PFSK-1 (cell line): ENCODE measurements at regions not wholly inside any gene's neighbourhood (a gene's known extent, or its start where the extent isn't known, plus 50 kb on each side); places are given as distances from the start of the nearest gene placed in this dataset.

Experiments used
- POLR2AphosphoS5 ChIP-seq: IDR thresholded peaks from 2 replicates; pipeline ENCODE4 v1.6.1; 2012; ENCODE audit warnings: low read depth, mild to moderate bottlenecking, control low read depth, low read length, moderate library complexity
- SIN3A ChIP-seq: IDR thresholded peaks from 2 replicates; pipeline ENCODE4 v1.6.1; 2012; ENCODE audit warnings: mild to moderate bottlenecking, low read length, moderate library complexity, borderline replicate concordance; ENCODE audit not compliant: insufficient read depth
- TAF1 ChIP-seq: IDR thresholded peaks from 2 replicates; pipeline ENCODE4 v1.6.1; 2012; ENCODE audit warnings: low read length, control low read depth, borderline replicate concordance; ENCODE audit not compliant: insufficient read depth
- TF ChIP-seq, protein P1 (sequence below), 2 experiments: IDR thresholded peaks; 2 replicates each; pipeline versions ENCODE4 v1.6.1 to v1.8.0; 2011 to 2012; ENCODE audit warnings: low read depth in 2 of 2, low read length in 2 of 2, control low read depth in 1 of 2, inconsistent platforms in 1 of 2, mild to moderate bottlenecking in 1 of 2, moderate library complexity in 1 of 2; ENCODE audit not compliant: insufficient read depth in 1 of 2

DNA sequence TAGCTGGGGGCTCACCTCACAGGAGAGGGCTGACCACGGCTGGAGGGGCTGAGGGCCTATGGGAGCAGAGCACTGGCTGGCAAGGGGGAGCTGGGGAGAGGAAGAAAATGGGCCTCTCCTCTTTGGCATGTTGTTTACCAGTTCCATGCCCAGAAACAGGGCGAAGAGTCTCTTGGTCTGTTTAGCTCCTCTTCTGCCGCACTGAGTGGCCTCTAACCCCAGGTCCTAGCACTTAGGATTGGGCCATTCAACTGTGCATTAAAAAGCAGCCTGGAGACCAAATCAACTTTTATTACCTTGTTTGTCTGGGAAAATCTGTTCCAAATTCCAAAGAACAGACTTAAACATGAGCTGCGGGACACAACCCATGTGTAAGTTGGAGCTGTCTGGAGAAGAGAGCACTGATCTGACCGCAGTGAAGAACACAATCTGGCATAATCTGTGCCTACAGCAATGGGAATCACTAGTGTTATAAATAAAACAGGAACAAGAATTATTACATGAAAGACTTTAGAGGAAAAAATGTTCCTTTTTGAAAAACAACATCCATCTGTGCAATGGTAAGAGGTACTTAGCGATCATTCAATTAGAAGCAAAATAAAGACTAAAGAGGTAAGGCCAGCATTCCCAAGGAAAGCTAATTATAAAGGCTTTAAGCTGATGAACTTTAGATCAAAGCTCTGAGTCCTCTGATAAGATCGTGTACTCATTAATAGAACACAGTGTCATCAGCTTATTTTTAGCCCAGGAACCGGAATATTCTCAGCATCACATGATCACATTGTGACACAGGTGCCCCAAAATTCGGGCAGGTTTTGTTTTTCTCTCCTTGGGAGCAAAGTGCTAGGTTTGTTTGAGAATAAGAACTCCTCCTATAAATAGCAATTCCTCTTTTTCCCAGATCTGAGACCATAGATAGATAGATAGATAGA lies 243.2 kb downstream of the COL4A1 start:
- no peak for TF ChIP-seq SIN3A
- no peak for TF ChIP-seq POLR2AphosphoS5
- TF ChIP-seq TAF1, result no peak
- TF ChIP-seq, protein P1, sequence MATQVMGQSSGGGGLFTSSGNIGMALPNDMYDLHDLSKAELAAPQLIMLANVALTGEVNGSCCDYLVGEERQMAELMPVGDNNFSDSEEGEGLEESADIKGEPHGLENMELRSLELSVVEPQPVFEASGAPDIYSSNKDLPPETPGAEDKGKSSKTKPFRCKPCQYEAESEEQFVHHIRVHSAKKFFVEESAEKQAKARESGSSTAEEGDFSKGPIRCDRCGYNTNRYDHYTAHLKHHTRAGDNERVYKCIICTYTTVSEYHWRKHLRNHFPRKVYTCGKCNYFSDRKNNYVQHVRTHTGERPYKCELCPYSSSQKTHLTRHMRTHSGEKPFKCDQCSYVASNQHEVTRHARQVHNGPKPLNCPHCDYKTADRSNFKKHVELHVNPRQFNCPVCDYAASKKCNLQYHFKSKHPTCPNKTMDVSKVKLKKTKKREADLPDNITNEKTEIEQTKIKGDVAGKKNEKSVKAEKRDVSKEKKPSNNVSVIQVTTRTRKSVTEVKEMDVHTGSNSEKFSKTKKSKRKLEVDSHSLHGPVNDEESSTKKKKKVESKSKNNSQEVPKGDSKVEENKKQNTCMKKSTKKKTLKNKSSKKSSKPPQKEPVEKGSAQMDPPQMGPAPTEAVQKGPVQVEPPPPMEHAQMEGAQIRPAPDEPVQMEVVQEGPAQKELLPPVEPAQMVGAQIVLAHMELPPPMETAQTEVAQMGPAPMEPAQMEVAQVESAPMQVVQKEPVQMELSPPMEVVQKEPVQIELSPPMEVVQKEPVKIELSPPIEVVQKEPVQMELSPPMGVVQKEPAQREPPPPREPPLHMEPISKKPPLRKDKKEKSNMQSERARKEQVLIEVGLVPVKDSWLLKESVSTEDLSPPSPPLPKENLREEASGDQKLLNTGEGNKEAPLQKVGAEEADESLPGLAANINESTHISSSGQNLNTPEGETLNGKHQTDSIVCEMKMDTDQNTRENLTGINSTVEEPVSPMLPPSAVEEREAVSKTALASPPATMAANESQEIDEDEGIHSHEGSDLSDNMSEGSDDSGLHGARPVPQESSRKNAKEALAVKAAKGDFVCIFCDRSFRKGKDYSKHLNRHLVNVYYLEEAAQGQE (IDR thresholded peaks at IDR 0.05; ENCODE audit: insufficient read depth in 1 of 2, low read depth in 2 of 2, low read length in 2 of 2), result no peak
